ENCODE measurements at regions not wholly inside any gene's neighbourhood (a gene's known extent, or its start where the extent isn't known, plus 50 kb on each side); places are given as distances from the start of the nearest gene placed in this dataset.

DNA sequence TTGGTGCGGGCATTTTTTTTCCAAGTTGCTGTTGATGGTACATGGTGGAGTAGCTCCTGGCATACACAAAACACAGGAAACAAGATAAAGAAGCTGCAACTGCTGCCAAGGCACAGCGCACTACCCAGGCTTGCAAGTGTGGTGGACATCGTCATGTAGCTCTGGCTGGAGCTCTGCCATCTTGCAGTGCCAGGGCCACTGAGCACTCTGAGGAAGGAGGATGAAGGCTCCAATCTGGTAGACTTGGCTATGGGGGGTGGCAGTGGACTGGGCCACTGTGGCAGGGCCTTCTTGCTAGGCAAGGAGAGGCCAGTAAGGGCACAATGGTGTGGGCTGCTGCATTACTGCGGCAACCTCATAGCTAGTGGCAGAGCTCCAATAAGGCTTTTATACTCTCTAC, 263.5 kb downstream of the CENPW start:
- no peak for ATAC-seq
- peaks cover 14% of the 10 kb centered on the region; the same call in 2 of the 3 replicates for H3K36me3 Mint-ChIP-seq (ENCODE audit: low read depth)

More for the DNA sequence above, 263.5 kb downstream of the CENPW start:
- no peak overlapping the region for H2AFZ ChIP-seq
- H3K36me3 ChIP-seq (ENCODE audit: insufficient read depth): peaks cover 4% of the 10 kb centered on the region; the same call in 1 of the 2 replicates
- DNase-seq (ENCODE audit: low spot score): no peak
- H3K79me2 ChIP-seq (replicated peaks; ENCODE audit: insufficient read depth): no peaks in the 10 kb centered on the region
- no peak overlapping the region for H3K4me3 ChIP-seq
- H3K4me1 Mint-ChIP-seq: no peaks in the 10 kb centered on the region
- H3K4me2 ChIP-seq: no peak overlapping the region
- no peaks in the 10 kb centered on the region for H3F3A ChIP-seq (replicated peaks; ENCODE audit: low read depth)
- H3K27me3 Mint-ChIP-seq (ENCODE audit: insufficient read depth, low read depth, poor library complexity): peaks cover 6% of the 10 kb centered on the region
- no peaks in the 10 kb centered on the region for H3K27me3 ChIP-seq (ENCODE audit: insufficient read depth)
- H3K4me1 ChIP-seq (ENCODE audit: insufficient read depth): no peaks in the 10 kb centered on the region
- no peak overlapping the region for H3K27ac ChIP-seq (ENCODE audit: low read depth)
- no peak overlapping the region for H3K27ac Mint-ChIP-seq
- H4K20me1 ChIP-seq (replicated peaks; ENCODE audit: insufficient read depth): no peaks in the 10 kb centered on the region
- no peak overlapping the region for H3K4me3 Mint-ChIP-seq
- H3K9me3 Mint-ChIP-seq: peaks cover 30% of the 10 kb centered on the region
- TF ChIP-seq CREB1 (CRISPR knock-in tag; IDR thresholded peaks at IDR 0.05; ENCODE audit: low read depth): no peak
- TF ChIP-seq ZNF114 (CRISPR knock-in tag; IDR thresholded peaks at IDR 0.05): no peak
- TF ChIP-seq NANOG (IDR thresholded peaks at IDR 0.05; ENCODE audit: borderline replicate concordance): no peak
- TF ChIP-seq, protein P1, sequence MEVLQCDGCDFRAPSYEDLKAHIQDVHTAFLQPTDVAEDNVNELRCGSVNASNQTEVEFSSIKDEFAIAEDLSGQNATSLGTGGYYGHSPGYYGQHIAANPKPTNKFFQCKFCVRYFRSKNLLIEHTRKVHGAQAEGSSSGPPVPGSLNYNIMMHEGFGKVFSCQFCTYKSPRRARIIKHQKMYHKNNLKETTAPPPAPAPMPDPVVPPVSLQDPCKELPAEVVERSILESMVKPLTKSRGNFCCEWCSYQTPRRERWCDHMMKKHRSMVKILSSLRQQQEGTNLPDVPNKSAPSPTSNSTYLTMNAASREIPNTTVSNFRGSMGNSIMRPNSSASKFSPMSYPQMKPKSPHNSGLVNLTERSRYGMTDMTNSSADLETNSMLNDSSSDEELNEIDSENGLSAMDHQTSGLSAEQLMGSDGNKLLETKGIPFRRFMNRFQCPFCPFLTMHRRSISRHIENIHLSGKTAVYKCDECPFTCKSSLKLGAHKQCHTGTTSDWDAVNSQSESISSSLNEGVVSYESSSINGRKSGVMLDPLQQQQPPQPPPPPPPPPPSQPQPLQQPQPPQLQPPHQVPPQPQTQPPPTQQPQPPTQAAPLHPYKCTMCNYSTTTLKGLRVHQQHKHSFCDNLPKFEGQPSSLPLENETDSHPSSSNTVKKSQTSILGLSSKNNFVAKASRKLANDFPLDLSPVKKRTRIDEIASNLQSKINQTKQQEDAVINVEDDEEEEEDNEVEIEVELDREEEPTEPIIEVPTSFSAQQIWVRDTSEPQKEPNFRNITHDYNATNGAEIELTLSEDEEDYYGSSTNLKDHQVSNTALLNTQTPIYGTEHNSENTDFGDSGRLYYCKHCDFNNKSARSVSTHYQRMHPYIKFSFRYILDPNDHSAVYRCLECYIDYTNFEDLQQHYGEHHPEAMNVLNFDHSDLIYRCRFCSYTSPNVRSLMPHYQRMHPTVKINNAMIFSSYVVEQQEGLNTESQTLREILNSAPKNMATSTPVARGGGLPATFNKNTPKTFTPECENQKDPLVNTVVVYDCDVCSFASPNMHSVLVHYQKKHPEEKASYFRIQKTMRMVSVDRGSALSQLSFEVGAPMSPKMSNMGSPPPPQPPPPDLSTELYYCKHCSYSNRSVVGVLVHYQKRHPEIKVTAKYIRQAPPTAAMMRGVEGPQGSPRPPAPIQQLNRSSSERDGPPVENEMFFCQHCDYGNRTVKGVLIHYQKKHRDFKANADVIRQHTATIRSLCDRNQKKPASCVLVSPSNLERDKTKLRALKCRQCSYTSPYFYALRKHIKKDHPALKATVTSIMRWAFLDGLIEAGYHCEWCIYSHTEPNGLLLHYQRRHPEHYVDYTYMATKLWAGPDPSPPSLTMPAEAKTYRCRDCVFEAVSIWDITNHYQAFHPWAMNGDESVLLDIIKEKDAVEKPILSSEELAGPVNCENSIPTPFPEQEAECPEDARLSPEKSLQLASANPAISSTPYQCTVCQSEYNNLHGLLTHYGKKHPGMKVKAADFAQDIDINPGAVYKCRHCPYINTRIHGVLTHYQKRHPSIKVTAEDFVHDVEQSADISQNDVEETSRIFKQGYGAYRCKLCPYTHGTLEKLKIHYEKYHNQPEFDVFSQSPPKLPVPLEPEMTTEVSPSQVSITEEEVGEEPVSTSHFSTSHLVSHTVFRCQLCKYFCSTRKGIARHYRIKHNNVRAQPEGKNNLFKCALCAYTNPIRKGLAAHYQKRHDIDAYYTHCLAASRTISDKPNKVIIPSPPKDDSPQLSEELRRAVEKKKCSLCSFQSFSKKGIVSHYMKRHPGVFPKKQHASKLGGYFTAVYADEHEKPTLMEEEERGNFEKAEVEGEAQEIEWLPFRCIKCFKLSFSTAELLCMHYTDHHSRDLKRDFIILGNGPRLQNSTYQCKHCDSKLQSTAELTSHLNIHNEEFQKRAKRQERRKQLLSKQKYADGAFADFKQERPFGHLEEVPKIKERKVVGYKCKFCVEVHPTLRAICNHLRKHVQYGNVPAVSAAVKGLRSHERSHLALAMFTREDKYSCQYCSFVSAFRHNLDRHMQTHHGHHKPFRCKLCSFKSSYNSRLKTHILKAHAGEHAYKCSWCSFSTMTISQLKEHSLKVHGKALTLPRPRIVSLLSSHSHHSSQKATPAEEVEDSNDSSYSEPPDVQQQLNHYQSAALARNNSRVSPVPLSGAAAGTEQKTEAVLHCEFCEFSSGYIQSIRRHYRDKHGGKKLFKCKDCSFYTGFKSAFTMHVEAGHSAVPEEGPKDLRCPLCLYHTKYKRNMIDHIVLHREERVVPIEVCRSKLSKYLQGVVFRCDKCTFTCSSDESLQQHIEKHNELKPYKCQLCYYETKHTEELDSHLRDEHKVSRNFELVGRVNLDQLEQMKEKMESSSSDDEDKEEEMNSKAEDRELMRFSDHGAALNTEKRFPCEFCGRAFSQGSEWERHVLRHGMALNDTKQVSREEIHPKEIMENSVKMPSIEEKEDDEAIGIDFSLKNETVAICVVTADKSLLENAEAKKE (CRISPR knock-in tag; IDR thresholded peaks at IDR 0.05): no peak
- TF ChIP-seq STAT1 (IDR thresholded peaks at IDR 0.05; ENCODE audit: unreplicated experiment): no peak
- no peak for TF ChIP-seq POLR2AphosphoS5 (IDR thresholded peaks at IDR 0.05; ENCODE audit: low read depth)
- no peak for TF ChIP-seq JUNB (IDR thresholded peaks at IDR 0.05; ENCODE audit: unreplicated experiment)
- no peak for TF ChIP-seq EZH2 (IDR thresholded peaks at IDR 0.05; ENCODE audit: low read depth, unreplicated experiment)
- TF ChIP-seq EZH2phosphoT487 (IDR thresholded peaks at IDR 0.05; ENCODE audit: unreplicated experiment): no peak
- TF ChIP-seq, protein P2, sequence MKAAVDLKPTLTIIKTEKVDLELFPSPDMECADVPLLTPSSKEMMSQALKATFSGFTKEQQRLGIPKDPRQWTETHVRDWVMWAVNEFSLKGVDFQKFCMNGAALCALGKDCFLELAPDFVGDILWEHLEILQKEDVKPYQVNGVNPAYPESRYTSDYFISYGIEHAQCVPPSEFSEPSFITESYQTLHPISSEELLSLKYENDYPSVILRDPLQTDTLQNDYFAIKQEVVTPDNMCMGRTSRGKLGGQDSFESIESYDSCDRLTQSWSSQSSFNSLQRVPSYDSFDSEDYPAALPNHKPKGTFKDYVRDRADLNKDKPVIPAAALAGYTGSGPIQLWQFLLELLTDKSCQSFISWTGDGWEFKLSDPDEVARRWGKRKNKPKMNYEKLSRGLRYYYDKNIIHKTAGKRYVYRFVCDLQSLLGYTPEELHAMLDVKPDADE (IDR thresholded peaks at IDR 0.05): no peak
- TF ChIP-seq, protein P3, sequence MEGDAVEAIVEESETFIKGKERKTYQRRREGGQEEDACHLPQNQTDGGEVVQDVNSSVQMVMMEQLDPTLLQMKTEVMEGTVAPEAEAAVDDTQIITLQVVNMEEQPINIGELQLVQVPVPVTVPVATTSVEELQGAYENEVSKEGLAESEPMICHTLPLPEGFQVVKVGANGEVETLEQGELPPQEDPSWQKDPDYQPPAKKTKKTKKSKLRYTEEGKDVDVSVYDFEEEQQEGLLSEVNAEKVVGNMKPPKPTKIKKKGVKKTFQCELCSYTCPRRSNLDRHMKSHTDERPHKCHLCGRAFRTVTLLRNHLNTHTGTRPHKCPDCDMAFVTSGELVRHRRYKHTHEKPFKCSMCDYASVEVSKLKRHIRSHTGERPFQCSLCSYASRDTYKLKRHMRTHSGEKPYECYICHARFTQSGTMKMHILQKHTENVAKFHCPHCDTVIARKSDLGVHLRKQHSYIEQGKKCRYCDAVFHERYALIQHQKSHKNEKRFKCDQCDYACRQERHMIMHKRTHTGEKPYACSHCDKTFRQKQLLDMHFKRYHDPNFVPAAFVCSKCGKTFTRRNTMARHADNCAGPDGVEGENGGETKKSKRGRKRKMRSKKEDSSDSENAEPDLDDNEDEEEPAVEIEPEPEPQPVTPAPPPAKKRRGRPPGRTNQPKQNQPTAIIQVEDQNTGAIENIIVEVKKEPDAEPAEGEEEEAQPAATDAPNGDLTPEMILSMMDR (conservative IDR thresholded peaks at IDR 0.05; ENCODE audit: low read depth in 2 of 2): no peak
- TF ChIP-seq ZNF331 (CRISPR knock-in tag; IDR thresholded peaks at IDR 0.05; ENCODE audit: low read depth): no peak
- TF ChIP-seq, protein P4, sequence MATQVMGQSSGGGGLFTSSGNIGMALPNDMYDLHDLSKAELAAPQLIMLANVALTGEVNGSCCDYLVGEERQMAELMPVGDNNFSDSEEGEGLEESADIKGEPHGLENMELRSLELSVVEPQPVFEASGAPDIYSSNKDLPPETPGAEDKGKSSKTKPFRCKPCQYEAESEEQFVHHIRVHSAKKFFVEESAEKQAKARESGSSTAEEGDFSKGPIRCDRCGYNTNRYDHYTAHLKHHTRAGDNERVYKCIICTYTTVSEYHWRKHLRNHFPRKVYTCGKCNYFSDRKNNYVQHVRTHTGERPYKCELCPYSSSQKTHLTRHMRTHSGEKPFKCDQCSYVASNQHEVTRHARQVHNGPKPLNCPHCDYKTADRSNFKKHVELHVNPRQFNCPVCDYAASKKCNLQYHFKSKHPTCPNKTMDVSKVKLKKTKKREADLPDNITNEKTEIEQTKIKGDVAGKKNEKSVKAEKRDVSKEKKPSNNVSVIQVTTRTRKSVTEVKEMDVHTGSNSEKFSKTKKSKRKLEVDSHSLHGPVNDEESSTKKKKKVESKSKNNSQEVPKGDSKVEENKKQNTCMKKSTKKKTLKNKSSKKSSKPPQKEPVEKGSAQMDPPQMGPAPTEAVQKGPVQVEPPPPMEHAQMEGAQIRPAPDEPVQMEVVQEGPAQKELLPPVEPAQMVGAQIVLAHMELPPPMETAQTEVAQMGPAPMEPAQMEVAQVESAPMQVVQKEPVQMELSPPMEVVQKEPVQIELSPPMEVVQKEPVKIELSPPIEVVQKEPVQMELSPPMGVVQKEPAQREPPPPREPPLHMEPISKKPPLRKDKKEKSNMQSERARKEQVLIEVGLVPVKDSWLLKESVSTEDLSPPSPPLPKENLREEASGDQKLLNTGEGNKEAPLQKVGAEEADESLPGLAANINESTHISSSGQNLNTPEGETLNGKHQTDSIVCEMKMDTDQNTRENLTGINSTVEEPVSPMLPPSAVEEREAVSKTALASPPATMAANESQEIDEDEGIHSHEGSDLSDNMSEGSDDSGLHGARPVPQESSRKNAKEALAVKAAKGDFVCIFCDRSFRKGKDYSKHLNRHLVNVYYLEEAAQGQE (IDR thresholded peaks at IDR 0.05; ENCODE audit: unreplicated experiment): no peak
- H3K9me2 ChIP-seq (ENCODE audit: insufficient read depth): peaks cover 4% of the 10 kb centered on the region; the same call in 1 of the 2 replicates
